ENCODE measurements at regions not wholly inside any gene's neighbourhood (a gene's known extent, or its start where the extent isn't known, plus 50 kb on each side); places are given as distances from the start of the nearest gene placed in this dataset.
"Not testable (repeated sequence)": the region's sequence is repeated elsewhere in the genome, so short reads cannot be mapped to it uniquely, and the experiment has no call there.

- DNase-seq (no peak), ATAC-seq (no peak)
- intact Hi-C loops (cut with DNase I, micrococcal nuclease): no loop called here
Observed at GRCh38 chr11:70595452-70595851, 197.1 kb downstream of the CTTN start.

DNA sequence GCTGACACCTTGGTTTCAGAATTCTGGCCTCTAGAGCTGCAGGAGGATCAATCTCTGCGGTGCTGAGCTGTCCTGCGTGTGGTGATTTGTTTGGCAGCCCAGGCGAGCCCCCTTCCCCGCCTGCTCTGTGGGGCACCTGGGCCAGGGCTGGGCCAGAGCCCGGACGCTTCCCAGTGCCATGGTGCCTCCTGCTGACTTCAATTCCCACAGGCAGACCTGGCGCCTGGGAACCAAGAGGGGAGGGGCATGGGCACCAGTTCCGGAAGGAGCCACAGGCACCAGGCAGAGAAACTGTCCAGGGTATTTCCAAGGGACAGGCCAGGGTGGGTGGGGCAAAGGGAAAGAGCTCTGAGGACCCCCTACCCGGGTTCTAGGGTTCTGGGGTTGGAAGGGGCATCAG, 197.8 kb downstream of the CTTN start:
- intact Hi-C loops (cut with DNase I, micrococcal nuclease): no loop called here
- no peak for DNase-seq
- no peak for ATAC-seq

GRCh38 chr11:70597006-70597555, 198.8 kb downstream of the CTTN start:
- intact Hi-C loops (cut with DNase I, micrococcal nuclease): no loop called here
- ATAC-seq: no peak
- DNase-seq: no peak

- no peak for ATAC-seq
- no peak for DNase-seq
- intact Hi-C loops (cut with DNase I, micrococcal nuclease): no loop called here
Observed at GRCh38 chr11:70597751-70598625, 199.7 kb downstream of the CTTN start.

GRCh38 chr11:70600911-70601415, 202.6 kb downstream of the CTTN start:
- ATAC-seq: peak; percentile 63
- DNase-seq; intact Hi-C loops (cut with DNase I, micrococcal nuclease): not testable (repeated sequence)

DNA sequence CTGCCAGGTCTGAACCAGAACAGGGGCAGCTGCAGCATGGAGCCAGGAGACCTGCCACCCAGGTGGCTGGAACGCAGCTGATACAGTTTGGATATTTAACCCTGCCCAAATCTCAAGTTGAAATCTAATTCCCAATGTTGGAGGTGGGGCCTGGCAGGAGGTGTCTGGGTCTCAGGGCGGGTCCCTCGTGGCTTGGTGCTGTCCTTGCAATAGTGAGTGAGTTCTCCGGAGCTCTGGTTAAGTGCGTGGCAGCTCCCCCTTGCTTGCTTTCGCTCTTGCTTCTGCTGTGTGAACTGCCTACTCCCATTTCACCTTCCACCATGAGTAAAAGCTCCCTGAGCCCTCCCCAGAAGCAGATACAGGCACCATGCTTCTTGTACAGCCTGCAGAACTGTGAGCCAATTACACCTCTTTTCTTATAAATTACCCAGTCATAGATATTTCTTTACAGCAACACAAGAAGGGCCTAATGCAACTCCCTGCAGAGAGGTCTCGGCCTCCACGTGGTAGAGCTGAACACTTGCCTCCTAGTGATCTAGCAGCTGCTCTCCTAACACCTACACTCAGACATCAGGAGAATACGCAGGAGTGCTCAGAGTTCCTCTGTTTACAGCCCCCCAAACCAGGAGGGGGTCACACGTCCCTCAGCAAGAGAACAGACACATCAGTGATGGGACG, 203.7 kb downstream of the CTTN start:
- ATAC-seq (no peak), DNase-seq (no peak)
- intact Hi-C loops (cut with DNase I, micrococcal nuclease): no loop called here

GRCh38 chr11:70603114-70603755, 204.9 kb downstream of the CTTN start:
- DNase-seq (no peak), ATAC-seq (no peak)
- intact Hi-C loops (cut with DNase I, micrococcal nuclease): no loop called here

- ATAC-seq (no peak), DNase-seq (no peak)
- intact Hi-C loops (cut with DNase I, micrococcal nuclease): no loop called here
Observed at GRCh38 chr11:70603756-70604211, 205.5 kb downstream of the CTTN start.

DNA sequence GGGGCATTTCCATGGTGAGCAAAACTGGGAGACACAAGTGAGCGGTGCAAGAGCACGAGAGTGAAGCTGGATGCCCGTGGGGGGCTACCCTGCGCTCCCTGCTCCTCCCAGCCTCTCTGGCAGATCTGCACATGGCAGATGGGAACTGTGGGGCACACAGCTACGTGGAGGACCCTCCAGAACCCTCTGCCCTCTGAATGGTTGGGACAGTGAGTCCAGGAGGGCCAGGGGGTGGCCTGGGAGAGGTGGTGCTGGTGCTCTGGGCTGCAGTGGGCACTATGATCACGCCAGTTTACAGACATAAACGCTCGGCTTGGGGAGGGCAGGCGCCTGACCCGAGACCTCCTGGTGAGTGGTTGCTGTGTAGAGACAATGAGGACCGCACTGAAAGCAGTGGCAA, 205.9 kb downstream of the CTTN start:
- intact Hi-C loops (cut with DNase I, micrococcal nuclease): no loop called here
- ATAC-seq (no peak), DNase-seq (no peak)

DNA sequence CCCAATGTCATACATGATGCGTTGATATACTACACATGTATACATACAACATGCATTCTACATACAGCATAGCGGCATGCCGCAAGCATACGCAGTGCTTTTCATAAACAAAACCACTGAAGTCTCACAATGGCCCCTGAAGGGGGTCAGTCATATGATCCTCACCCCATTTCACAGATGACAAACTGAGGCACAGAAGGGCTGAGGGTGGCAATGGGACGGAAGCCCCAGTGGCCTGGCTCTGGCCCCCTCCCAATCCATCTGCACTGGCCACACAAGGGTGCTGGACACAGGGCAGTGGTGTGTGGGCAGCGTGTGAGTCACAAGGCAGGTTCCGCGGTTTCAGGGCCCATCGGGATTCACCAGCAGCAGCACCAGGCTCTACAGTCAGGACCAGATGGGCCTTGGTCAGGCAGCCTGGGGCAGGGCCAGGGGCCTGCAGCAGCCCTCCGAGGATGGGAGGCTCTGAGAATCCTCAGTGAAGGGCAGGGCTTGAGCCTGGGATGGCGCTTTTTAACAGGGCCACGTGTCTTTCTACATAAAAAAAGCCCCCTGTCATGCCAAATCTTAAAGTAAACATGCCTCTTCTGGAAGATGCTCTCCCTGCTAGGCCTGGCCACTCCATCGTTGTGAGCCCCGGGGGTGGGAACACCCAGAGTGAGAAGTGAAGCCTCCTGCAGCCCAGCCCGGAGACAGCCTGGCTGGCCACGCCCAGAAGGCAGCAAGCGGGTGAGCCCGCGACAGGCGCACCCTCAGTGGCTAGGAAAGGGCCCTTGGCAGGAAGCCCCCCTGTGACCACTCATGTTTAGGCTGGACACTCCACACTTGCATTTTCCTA, 206.5 kb downstream of the CTTN start:
- DNase-seq (no peak), ATAC-seq (no peak)

DNA sequence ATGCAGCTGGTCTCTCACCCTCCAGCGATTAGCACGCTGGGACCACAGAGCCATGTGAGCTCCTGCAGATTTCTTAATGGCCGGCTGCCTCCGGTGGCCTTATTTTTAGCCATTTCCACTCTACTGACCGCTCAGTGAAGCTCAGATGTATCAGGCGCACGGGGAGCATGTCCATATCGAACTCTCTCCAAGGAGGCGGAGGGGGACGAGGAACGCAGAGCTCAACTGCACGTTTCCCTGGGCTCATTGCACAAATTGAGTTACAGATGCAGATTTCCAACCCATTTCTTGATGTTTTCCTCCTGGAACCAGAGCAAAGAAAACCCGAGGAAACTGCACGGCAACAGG, 207.1 kb downstream of the CTTN start:
- ATAC-seq (no peak), DNase-seq (no peak)
- intact Hi-C loops (cut with DNase I, micrococcal nuclease): no loop called here

More for the DNA sequence above, 206.5 kb downstream of the CTTN start:
- intact Hi-C loops (cut with DNase I, micrococcal nuclease): no loop called here

DNA sequence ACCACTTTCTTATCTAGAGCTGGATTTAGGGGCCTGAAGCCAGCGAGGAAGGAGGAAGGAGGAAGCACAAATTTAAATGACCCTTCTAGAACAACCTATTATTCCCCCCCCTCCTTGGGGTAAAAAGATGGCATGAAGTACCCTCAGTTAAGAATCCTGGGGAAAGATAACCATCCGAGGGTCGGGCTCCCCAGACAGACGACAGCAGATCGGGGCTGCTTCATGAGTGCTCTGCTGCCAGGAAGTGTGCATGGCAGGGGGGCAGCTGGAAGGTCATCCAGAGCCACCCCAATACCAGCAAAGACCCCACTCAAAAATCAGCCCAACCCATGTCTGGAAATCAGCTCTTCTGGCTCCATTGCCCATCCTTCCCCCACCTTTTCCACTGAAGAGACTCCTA, 207.5 kb downstream of the CTTN start:
- intact Hi-C loops (cut with DNase I, micrococcal nuclease): no loop called here
- DNase-seq: no peak
- ATAC-seq: no peak

GRCh38 chr11:70606248-70606950, 208.1 kb downstream of the CTTN start:
- intact Hi-C loops (cut with DNase I, micrococcal nuclease): no loop called here
- DNase-seq: no peak
- no peak for ATAC-seq

DNA sequence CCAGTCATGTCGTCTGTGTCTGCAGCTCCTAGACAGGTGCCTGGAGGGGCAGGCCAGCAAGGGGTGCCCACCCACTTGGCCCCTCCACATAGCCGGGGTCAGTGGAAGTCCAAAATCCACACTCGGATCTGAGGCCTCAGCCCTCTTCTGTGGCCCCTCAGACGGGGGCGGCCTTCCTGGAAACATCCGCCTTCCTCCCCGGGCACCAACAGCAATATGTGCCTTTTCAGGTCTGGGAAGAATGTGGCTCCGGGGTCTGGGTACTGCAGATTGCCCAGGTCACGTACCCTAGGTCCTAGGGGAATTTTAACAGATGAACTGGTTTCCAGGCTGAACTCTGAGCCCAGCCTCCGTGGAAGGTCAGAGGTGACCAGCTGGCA, 208.6 kb downstream of the CTTN start:
- DNase-seq (no peak), ATAC-seq (no peak)
- intact Hi-C loops (cut with DNase I, micrococcal nuclease): no loop called here

DNA sequence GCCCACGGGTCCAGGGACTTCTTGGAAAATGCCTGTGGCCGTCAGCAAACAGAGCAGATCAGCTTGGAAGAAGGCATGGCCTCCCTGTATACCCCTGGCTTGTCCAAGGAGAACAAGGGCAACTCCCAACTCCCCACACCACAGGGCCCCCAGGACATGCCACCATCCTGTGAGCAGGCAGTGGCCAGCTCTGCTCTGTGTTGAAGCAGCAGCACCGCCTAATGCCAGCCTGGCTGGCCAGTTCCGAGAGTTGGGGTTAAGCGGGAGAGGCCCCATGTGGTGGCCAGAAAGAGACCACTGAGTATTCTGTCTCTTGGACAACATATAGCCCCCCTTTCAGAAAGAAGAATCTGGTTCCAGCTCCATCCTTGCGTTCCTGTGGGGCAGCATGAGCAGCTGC, 209.2 kb downstream of the CTTN start:
- ATAC-seq: no peak
- intact Hi-C loops (cut with DNase I, micrococcal nuclease): no loop called here
- DNase-seq: no peak

DNA sequence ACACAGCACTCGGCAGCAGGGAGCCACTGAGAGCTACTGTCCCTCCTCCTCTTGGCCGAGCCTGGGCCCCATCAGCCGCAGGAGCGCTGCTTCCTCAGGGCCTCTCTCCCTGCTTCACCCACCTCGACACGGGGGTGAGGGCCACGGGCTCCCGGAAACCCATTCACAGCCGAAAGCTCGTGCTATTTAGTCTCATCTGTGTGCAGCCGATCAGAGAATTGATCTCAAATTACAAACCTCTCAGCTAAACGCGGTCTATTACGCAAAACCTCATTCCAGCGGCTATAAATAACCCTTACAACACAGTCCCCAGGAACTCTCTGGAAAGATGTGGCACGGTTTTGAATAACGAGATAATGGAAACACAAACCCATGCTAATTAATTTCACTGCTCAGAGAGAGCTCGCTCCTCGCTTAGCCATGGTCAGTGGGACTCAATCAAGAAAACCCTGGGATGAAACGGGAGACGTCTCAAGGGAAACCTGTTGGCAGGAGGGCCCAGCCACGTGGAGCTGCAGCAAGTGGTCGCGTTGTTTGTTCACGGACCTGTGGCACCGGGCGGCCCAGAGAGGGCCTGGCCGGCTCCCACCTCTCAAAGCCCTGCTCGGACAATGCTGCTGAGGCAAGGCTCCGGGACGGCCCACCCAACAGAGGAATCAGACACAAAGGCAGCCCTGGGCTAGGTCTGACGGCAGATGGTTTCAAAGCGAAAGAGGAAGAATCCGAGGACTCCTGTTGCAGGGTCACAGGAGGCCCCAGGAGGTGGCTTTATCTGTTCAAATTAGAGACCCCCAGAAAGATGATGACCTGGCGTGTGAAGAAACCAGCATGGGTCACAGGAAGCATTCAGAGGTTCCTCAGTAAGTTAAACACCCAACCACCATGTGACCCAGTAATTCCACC, 210.5 kb downstream of the CTTN start:
- intact Hi-C loops (cut with DNase I, micrococcal nuclease): no loop called here
- ATAC-seq: no peak
- DNase-seq: no peak

Data from left colon (tissue), 2 donors.